Upper lobe of left lung (tissue), 6 donors: ENCODE measurements at regions not wholly inside any gene's neighbourhood (a gene's known extent, or its start where the extent isn't known, plus 50 kb on each side); places are given as distances from the start of the nearest gene placed in this dataset.

ENCODE experiments used
- ATAC-seq, 2 donors: fragments of 200-7000 bp; cut with Tn5 transposase; one replicate each; pipeline ENCODE4 v1.9.1; 2022; ENCODE audit warnings: mild to moderate bottlenecking in 2 of 2, moderate library complexity in 2 of 2; ENCODE audit not compliant: low FRiP score in 2 of 2
- DNase-seq, 2 donors: peaks; one replicate each; pipeline ENCODE4 v3.0.0-alpha.2; 2019 to 2020
- H3K27ac ChIP-seq, 4 donors: fragments of 200-600 bp; sonication (generic); one replicate each; pipeline ENCODE4 v1.5.1; 2016 to 2019
- H3K27me3 ChIP-seq, 4 donors: fragments of 200-600 bp; sonication (generic); one replicate each; pipeline ENCODE4 v1.5.1; 2017 to 2019
- H3K36me3 ChIP-seq, 4 donors: fragments of 200-600 bp; sonication (generic); one replicate each; pipeline ENCODE4 v1.5.1; 2016 to 2019
- H3K4me1 ChIP-seq, 4 donors: fragments of 200-600 bp; sonication (generic); one replicate each; pipeline ENCODE4 v1.5.1; 2018 to 2019
- H3K4me3 ChIP-seq, 4 donors: fragments of 200-600 bp; sonication (generic); one replicate each; pipeline ENCODE4 v1.5.1; 2017 to 2019; ENCODE audit warnings: mild to moderate bottlenecking in 2 of 4, moderate library complexity in 1 of 4
- H3K9me3 ChIP-seq, 4 donors: fragments of 200-600 bp; sonication (generic); one replicate each; pipeline ENCODE4 v1.5.1; 2018 to 2019
- CTCF ChIP-seq, 6 experiments: fragments of 450-650 bp in 4 of 6; fragments of 200-600 bp in 2 of 6; sonication (generic) in 2 of 6; IDR thresholded peaks; one replicate each; pipeline ENCODE4 v1.5.1; 2016 to 2019; ENCODE audit warnings: antibody characterized with exemption in 6 of 6
- EP300 ChIP-seq, 4 donors: sonication (generic); formaldehyde crosslinking; IDR thresholded peaks; one replicate each; pipeline ENCODE4 v1.5.1; 2017; ENCODE audit warnings: antibody characterized with exemption in 4 of 4, control low read depth in 2 of 4
- POLR2A ChIP-seq, 4 donors: fragments of 450-650 bp; IDR thresholded peaks; one replicate each; pipeline ENCODE4 v1.5.1; 2016 to 2017; ENCODE audit warnings: antibody characterized with exemption in 4 of 4, mild to moderate bottlenecking in 2 of 4
- POLR2AphosphoS5 ChIP-seq, 2 donors: sonication (generic); formaldehyde crosslinking; IDR thresholded peaks; one replicate each; pipeline ENCODE4 v1.5.1; 2017; ENCODE audit warnings: antibody characterized with exemption in 2 of 2
- WGBS, 2 donors: methylation state at CpG; one replicate each; pipeline ENCODE4 v1.1.5; 2017 to 2018; 5-methylcytosine and 5-hydroxymethylcytosine counted together
- small RNA-seq, 4 donors: library from RNA; depleted of rRNA; stranded (forward); fragments of <200 nt; gene quantifications; one replicate each; pipeline ENCODE3, GENCODE V24; 2016
- donor health status: DM: no; HTN: no; CAD: no; lungs with moderate emphysema.
- donor health status: DM: no; HTN: yes; CAD: no; lungs with severe emphysema.

GRCh38 chr1:72336776-72337175, 54.4 kb upstream of the NEGR1 start:
- Histone ChIP-seq H3K4me1 (no peaks in the 10 kb centered on the region), H3K27ac (no peak overlapping the region), H3K9me3 (no peaks in the 10 kb centered on the region), H3K36me3 (no peaks in the 10 kb centered on the region), H3K27me3 (no peaks in the 10 kb centered on the region), H3K4me3 (no peak overlapping the region)
- WGBS, 2 donors: 89% methylated on average over 1 of the region's 1 CpG; no CpG with 5 or more reads in 1 of the 2 donors
- TF ChIP-seq POLR2A (IDR thresholded peaks at IDR 0.05): no peak
- no peak for TF ChIP-seq POLR2AphosphoS5 (IDR thresholded peaks at IDR 0.05)
- TF ChIP-seq EP300 (IDR thresholded peaks at IDR 0.05): no peak
- TF ChIP-seq CTCF (IDR thresholded peaks at IDR 0.05): no peak
- DNase-seq: no peak
- ATAC-seq: no peak

Small RNA genes in the stretch of these regions (small RNA-seq; reads per million reads assigned to genes)
- gene RN7SKP19: 0 reads per million in 4 donors
- gene RNA5SP50: 0 reads per million in 4 donors
- 0 reads per million in 4 donors for gene RNU4ATAC8P
- gene RNU6-1246P: 0 reads per million in 4 donors
